HEK293T (cell line): ENCODE measurements at regions not wholly inside any gene's neighbourhood (a gene's known extent, or its start where the extent isn't known, plus 50 kb on each side); places are given as distances from the start of the nearest gene placed in this dataset.

Source experiments
- BHLHE40 ChIP-seq: fragments of 450-650 bp; IDR thresholded peaks from 2 replicates; pipeline ENCODE4 v1.6.1; 2016; ENCODE audit warnings: mild to moderate bottlenecking, moderate library complexity, borderline replicate concordance
- SP1 ChIP-seq: fragments of 450-650 bp; IDR thresholded peaks from 2 replicates; pipeline ENCODE4 v1.6.1; 2017

- TF ChIP-seq SP1 (no peak), BHLHE40 (no peak)
Observed at GRCh38 chr3:14039149-14039548, 85.5 kb downstream of the CHCHD4 start.
